ENCODE measurements at regions not wholly inside any gene's neighbourhood (a gene's known extent, or its start where the extent isn't known, plus 50 kb on each side); places are given as distances from the start of the nearest gene placed in this dataset.

- no peaks in the 10 kb centered on the region for H3K36me3 ChIP-seq (ENCODE audit: control insufficient read depth in 2 of 2, extremely low read depth in 1 of 2, insufficient read depth in 2 of 2, low read length in 2 of 2)
- dilution Hi-C loops (cut with MboI; ENCODE audit: extremely low pct_ligation_motif_present, low sequenced_read_pairs): no loop called here
- no peak overlapping the region for H3K9ac ChIP-seq (ENCODE audit: control insufficient read depth, extremely low read depth, insufficient read depth, low read length)
- H2AFZ ChIP-seq (ENCODE audit: control insufficient read depth, low read length): no peak overlapping the region
- no peak overlapping the region for H3K27ac ChIP-seq (ENCODE audit: control insufficient read depth, insufficient read depth, low read length)
- no peaks in the 10 kb centered on the region for H3K27me3 ChIP-seq (ENCODE audit: control insufficient read depth, extremely low read depth, insufficient read depth, low read length)
- no peak for FAIRE-seq
- no peaks in the 10 kb centered on the region for H3K9me1 ChIP-seq (ENCODE audit: control insufficient read depth, extremely low read depth, insufficient read depth, low read length)
- no peak for DNase-seq (ENCODE audit: low read depth, low spot score)
- no peaks in the 10 kb centered on the region for H4K20me1 ChIP-seq (ENCODE audit: control insufficient read depth, extremely low read depth, insufficient read depth, low read length)
- no peaks in the 10 kb centered on the region for H3K9me3 ChIP-seq (ENCODE audit: control insufficient read depth, low read depth, low read length)
- no peak overlapping the region for H3K4me2 ChIP-seq (ENCODE audit: control insufficient read depth, extremely low read depth, insufficient read depth, low read depth, low read length)
- no peaks in the 10 kb centered on the region for H3K4me1 ChIP-seq (ENCODE audit: control insufficient read depth, extremely low read depth, insufficient read depth, low read length)
- H3K79me2 ChIP-seq (ENCODE audit: control insufficient read depth, insufficient read depth, low read length): no peaks in the 10 kb centered on the region
- H3K4me3 ChIP-seq (ENCODE audit: control insufficient read depth in 2 of 3, extremely low read depth in 1 of 3, insufficient read depth in 2 of 3, low read depth in 1 of 3, low read length in 3 of 3): no peak overlapping the region
- TF ChIP-seq, protein P1, sequence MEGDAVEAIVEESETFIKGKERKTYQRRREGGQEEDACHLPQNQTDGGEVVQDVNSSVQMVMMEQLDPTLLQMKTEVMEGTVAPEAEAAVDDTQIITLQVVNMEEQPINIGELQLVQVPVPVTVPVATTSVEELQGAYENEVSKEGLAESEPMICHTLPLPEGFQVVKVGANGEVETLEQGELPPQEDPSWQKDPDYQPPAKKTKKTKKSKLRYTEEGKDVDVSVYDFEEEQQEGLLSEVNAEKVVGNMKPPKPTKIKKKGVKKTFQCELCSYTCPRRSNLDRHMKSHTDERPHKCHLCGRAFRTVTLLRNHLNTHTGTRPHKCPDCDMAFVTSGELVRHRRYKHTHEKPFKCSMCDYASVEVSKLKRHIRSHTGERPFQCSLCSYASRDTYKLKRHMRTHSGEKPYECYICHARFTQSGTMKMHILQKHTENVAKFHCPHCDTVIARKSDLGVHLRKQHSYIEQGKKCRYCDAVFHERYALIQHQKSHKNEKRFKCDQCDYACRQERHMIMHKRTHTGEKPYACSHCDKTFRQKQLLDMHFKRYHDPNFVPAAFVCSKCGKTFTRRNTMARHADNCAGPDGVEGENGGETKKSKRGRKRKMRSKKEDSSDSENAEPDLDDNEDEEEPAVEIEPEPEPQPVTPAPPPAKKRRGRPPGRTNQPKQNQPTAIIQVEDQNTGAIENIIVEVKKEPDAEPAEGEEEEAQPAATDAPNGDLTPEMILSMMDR (optimal IDR thresholded peaks at IDR 0.05 in 1 of 3, IDR thresholded peaks at IDR 0.05 in 1 of 3, conservative IDR thresholded peaks at IDR 0.05 in 1 of 3; ENCODE audit: extremely low read depth in 1 of 3, insufficient read depth in 2 of 3, low read length in 3 of 3): no peak
- no peak for TF ChIP-seq EZH2 (IDR thresholded peaks at IDR 0.05; ENCODE audit: low read length)
Observed at GRCh38 chr10:47139121-47139520, 160.9 kb upstream of the GDF10 start.

DNA sequence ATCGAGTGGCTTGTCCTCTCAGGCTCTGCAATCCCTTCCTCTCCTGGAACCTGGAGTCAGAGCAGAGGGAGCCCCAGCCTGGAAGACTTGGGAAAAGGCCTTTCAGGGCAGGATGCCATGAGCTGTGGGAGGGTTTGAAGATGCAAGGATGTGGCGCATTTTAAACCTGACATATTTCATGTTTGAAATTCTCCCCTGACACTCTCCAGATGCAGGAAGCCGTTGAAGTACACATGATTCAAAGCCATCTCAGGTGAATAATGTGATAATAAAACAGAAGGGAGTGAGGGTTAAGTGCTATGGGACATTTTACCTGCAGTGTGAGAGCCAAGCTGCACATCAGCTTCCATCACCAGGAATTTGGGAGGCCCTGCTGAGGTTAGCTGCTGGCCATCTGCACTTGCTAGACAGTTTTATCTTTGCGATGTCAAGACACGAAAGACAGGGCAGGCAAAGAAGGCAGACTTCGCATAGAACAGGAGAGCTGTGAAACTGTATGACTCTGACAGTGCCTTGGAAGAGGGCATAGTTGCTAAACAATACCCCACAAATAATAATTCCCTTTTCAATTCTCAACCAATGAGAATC is 159.1 kb upstream of the GDF10 start:
- Histone ChIP-seq H3K9me3 (ENCODE audit: control insufficient read depth, low read depth, low read length) (no peaks in the 10 kb centered on the region), H3K27ac (ENCODE audit: control insufficient read depth, insufficient read depth, low read length) (no peak overlapping the region), H3K27me3 (ENCODE audit: control insufficient read depth, extremely low read depth, insufficient read depth, low read length) (no peaks in the 10 kb centered on the region), H3K4me2 (ENCODE audit: control insufficient read depth, extremely low read depth, insufficient read depth, low read depth, low read length) (no peak overlapping the region), H4K20me1 (ENCODE audit: control insufficient read depth, extremely low read depth, insufficient read depth, low read length) (no peaks in the 10 kb centered on the region), H3K9me1 (ENCODE audit: control insufficient read depth, extremely low read depth, insufficient read depth, low read length) (no peaks in the 10 kb centered on the region), H3K9ac (ENCODE audit: control insufficient read depth, extremely low read depth, insufficient read depth, low read length) (no peak overlapping the region), H3K4me3 (ENCODE audit: control insufficient read depth in 2 of 3, extremely low read depth in 1 of 3, insufficient read depth in 2 of 3, low read depth in 1 of 3, low read length in 3 of 3) (no peak overlapping the region), H3K79me2 (ENCODE audit: control insufficient read depth, insufficient read depth, low read length) (no peaks in the 10 kb centered on the region), H2AFZ (ENCODE audit: control insufficient read depth, low read length) (no peak overlapping the region), H3K4me1 (ENCODE audit: control insufficient read depth, extremely low read depth, insufficient read depth, low read length) (no peaks in the 10 kb centered on the region), H3K36me3 (ENCODE audit: control insufficient read depth in 2 of 2, extremely low read depth in 1 of 2, insufficient read depth in 2 of 2, low read length in 2 of 2) (no peaks in the 10 kb centered on the region)
- dilution Hi-C loops (cut with MboI; ENCODE audit: extremely low pct_ligation_motif_present, low sequenced_read_pairs): no loop called here
- FAIRE-seq (no peak), DNase-seq (ENCODE audit: low read depth, low spot score) (no peak)
- TF ChIP-seq, protein P1 (optimal IDR thresholded peaks at IDR 0.05 in 1 of 3, IDR thresholded peaks at IDR 0.05 in 1 of 3, conservative IDR thresholded peaks at IDR 0.05 in 1 of 3; ENCODE audit: extremely low read depth in 1 of 3, insufficient read depth in 2 of 3, low read length in 3 of 3): no peak
